ENCODE measurements at regions not wholly inside any gene's neighbourhood (a gene's known extent, or its start where the extent isn't known, plus 50 kb on each side); places are given as distances from the start of the nearest gene placed in this dataset.

GRCh38 chr15:53197426-53197839 lies 407.3 kb upstream of the ONECUT1 start:
- no peak for TF ChIP-seq USF2 (IDR thresholded peaks at IDR 0.05; ENCODE audit: borderline replicate concordance, low read depth, low read length)
- peak; percentile 92 for TF ChIP-seq CTCF (IDR thresholded peaks at IDR 0.05)
- TF ChIP-seq EZH2phosphoT487 (IDR thresholded peaks at IDR 0.05; ENCODE audit: borderline replicate concordance, low read depth): no peak
- TF ChIP-seq SMC3 (IDR thresholded peaks at IDR 0.05; ENCODE audit: low read depth, low read length): peak; percentile 53
- TF ChIP-seq POLR2AphosphoS5 (IDR thresholded peaks at IDR 0.05; ENCODE audit: low read depth, low read length): no peak
- no peak for TF ChIP-seq SIN3A (IDR thresholded peaks at IDR 0.05; ENCODE audit: borderline replicate concordance, low read depth, low read length)
- no peak for TF ChIP-seq REST (IDR thresholded peaks at IDR 0.05; ENCODE audit: low read depth, low read length)
- no peak for TF ChIP-seq EP300 (IDR thresholded peaks at IDR 0.05; ENCODE audit: borderline replicate concordance in 1 of 2, low read depth in 1 of 2, low read length in 1 of 2)
- TF ChIP-seq CHD2 (IDR thresholded peaks at IDR 0.05; ENCODE audit: low read length, partially characterized antibody): no peak
- TF ChIP-seq RFX5 (IDR thresholded peaks at IDR 0.05; ENCODE audit: low read length): no peak
- no peak for TF ChIP-seq TAF1 (IDR thresholded peaks at IDR 0.05; ENCODE audit: borderline replicate concordance, low read depth, low read length)
- TF ChIP-seq GATA2 (CRISPR knock-in tag; IDR thresholded peaks at IDR 0.05): no peak

Measured in SK-N-SH (cell line).